A549 (cell line): ENCODE measurements at regions not wholly inside any gene's neighbourhood (a gene's known extent, or its start where the extent isn't known, plus 50 kb on each side); places are given as distances from the start of the nearest gene placed in this dataset.

Source experiments
- ATAC-seq, 2 experiments: fragments of 200-7000 bp in 1 of 2; fragments of >200 bp in 1 of 2; cut with Nextera tagmentation in 1 of 2; cut with Tn5 transposase in 1 of 2; 3 replicates each; pipeline versions ENCODE4 v1.8.0 to v1.9.1; 2018 to 2020; ENCODE audit warnings: mild to moderate bottlenecking in 1 of 2, moderate library complexity in 1 of 2
- CTCF ChIA-PET: fragments of 300-600 bp; sonication (Branson Sonifier 250); formaldehyde crosslinking; extraction: SDS; loops from one replicate; lab custom pipeline; 2021; ENCODE audit warnings: antibody characterized with exemption, inconsistent platforms; lab: Yijun Ruan, JAX
- POLR2A ChIA-PET: fragments of 350-600 bp; formaldehyde crosslinking; extraction: SDS; loops from one replicate; lab custom pipeline; 2021; ENCODE audit warnings: antibody characterized with exemption, inconsistent platforms; lab: Yijun Ruan, JAX
- DNase-seq, 2 experiments: peaks; one replicate each; pipeline versions ENCODE4 v3.0.0 to v3.0.0-alpha.2; 2011 to 2016; ENCODE audit warnings: low read depth in 1 of 2, low spot score in 1 of 2
- FAIRE-seq: peaks from 2 replicates; lab custom pipeline; 2011; peaks lifted over from hg19 to GRCh38; lab: Jason Lieb, UNC
- H3K27ac ChIP-seq, 2 experiments: fragments of >200 bp; sonication (Bioruptor Twin); formaldehyde crosslinking; 3 replicates each; pipeline ENCODE4 v1.5.1; 2016 to 2017
- H3K4me1 ChIP-seq: fragments of >200 bp; sonication (Bioruptor Twin); formaldehyde crosslinking; 3 replicates; pipeline ENCODE4 v1.6.1; 2016
- H3K4me2 ChIP-seq: fragments of >200 bp; sonication (Bioruptor Twin); formaldehyde crosslinking; 3 replicates; pipeline ENCODE4 v1.6.1; 2016
- H3K4me3 ChIP-seq: fragments of >200 bp; sonication (Bioruptor Twin); formaldehyde crosslinking; 3 replicates; pipeline ENCODE4 v1.5.1; 2016
- H3K9me3 ChIP-seq: fragments of >200 bp; sonication (Bioruptor Twin); formaldehyde crosslinking; 3 replicates; pipeline ENCODE4 v1.6.1; 2016
- BHLHE40 ChIP-seq: IDR thresholded peaks from 2 replicates; pipeline ENCODE4 v1.6.1; 2012; ENCODE audit warnings: low read depth, low read length, inconsistent platforms
- ESRRA ChIP-seq: fragments of 150-350 bp; IDR thresholded peaks from 2 replicates; pipeline ENCODE4 v1.6.1; 2014; ENCODE audit warnings: mild to moderate bottlenecking, low read length, borderline replicate concordance
- RARB ChIP-seq: fragments of 250-450 bp; sonication (Bioruptor Pico); IDR thresholded peaks from 2 replicates; pipeline ENCODE4 v1.8.0; 2021; ENCODE audit warnings: mild to moderate bottlenecking, moderate library complexity
- ZC3H11A ChIP-seq: fragments of 450-650 bp; IDR thresholded peaks from 2 replicates; pipeline ENCODE4 v1.6.1; 2014; ENCODE audit warnings: antibody characterized with exemption, mild to moderate bottlenecking
- ZFP36 ChIP-seq: fragments of 450-650 bp; IDR thresholded peaks from 2 replicates; pipeline ENCODE4 v1.6.1; 2014; ENCODE audit warnings: borderline replicate concordance; ENCODE audit not compliant: partially characterized antibody
- WGBS: methylation state at CpG from one replicate; pipeline ENCODE4 v1.1.6; 2017; ENCODE audit errors: missing lambda C conversion rate; 5-methylcytosine and 5-hydroxymethylcytosine counted together
- small RNA-seq, 6 experiments: library from RNA; depleted of rRNA; stranded (forward); fragments of <200 nt; gene quantifications; one replicate each; pipeline ENCODE3, GENCODE V24; 2012

DNA sequence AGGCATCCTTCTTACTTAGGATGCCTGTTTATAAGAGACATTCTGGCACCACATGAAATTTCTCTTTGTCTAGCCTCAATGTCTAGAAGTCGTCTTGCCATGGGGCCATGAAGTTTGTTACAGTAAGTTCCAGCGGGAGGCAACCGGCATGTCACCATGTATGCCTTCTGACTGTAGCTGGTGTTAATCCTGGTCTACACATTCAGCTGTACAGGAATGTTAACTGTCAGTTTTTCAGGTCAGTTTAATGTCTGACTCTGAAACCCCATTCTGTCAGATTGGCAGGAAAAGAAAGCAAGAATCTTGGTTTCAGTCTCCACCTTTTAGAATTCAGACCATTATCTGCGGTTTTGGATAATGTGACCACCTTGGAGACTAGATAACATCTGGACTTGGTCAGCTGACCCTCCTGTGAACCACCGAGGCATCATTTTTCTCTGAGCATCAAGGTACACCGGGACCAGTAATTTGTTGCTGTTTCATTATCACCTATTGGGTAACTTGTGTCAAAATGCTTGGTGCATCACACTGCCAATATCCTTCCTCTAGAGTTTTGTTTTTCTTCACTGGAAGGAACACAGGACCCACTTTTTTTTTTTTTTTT is 228.7 kb downstream of the DOK5 start:
- no peaks in the 10 kb centered on the region for H3K4me1 ChIP-seq
- FAIRE-seq = no peak
- TF ChIP-seq RARB (CRISPR knock-in tag) = no peak
- TF ChIP-seq ZFP36 = no peak
- TF ChIP-seq ZC3H11A = no peak
- TF ChIP-seq ESRRA = no peak
- TF ChIP-seq BHLHE40 = no peak
- ChIA-PET CTCF (interaction anchor here (1.6 kb wide), 1 partner anchor 11 kb away, joined by 3 read pairs; no protein-coding TSS in a partner anchor), POLR2A (no interaction called here)
- no peak for DNase-seq
- WGBS = 25% methylated on average over 6 of the region's 6 CpGs
- no peak overlapping the region for H3K27ac ChIP-seq
- no peak for ATAC-seq
- H3K9me3 ChIP-seq = no peaks in the 10 kb centered on the region
- no peak overlapping the region for H3K4me2 ChIP-seq
- no peak overlapping the region for H3K4me3 ChIP-seq

Small RNAs in the stretch of these regions (small RNA-seq; reads per million reads assigned to genes)
- gene RNU4ATAC7P = 0 reads per million in 6 experiments
